AG04450 (cell line): ENCODE measurements at regions not wholly inside any gene's neighbourhood (a gene's known extent, or its start where the extent isn't known, plus 50 kb on each side); places are given as distances from the start of the nearest gene placed in this dataset.

Experiments
- CTCF ChIA-PET: fragments of 300-600, 350-600 bp; formaldehyde crosslinking; extraction: SDS; loops from one replicate; lab custom pipeline; 2022; ENCODE audit warnings: antibody characterized with exemption, inconsistent platforms; lab: Charles Lee
- POLR2A ChIA-PET: fragments of 350-600 bp; formaldehyde crosslinking; extraction: SDS; loops from one replicate; lab custom pipeline; 2021; ENCODE audit warnings: antibody characterized with exemption, inconsistent platforms; lab: Yijun Ruan, JAX
- DNase-seq: peaks from one replicate; pipeline ENCODE4 v3.0.0-alpha.2; 2011; ENCODE audit warnings: low read depth, low spot score
- H3K27ac ChIP-seq: one replicate; pipeline ENCODE4 v1.5.1; 2012; ENCODE audit warnings: low read depth, low read length, control low read depth
- H3K27me3 ChIP-seq: one replicate; pipeline ENCODE4 v1.6.0; 2012; ENCODE audit warnings: low read length; ENCODE audit not compliant: control insufficient read depth, insufficient read depth
- H3K4me3 ChIP-seq: 2 replicates; pipeline ENCODE4 v1.5.1; 2011; ENCODE audit warnings: mild to moderate bottlenecking, low read depth, low read length, control low read depth
- H3K9me3 ChIP-seq: 2 replicates; pipeline ENCODE4 v1.5.1; 2012; ENCODE audit warnings: low read length; ENCODE audit not compliant: control insufficient read depth, insufficient read depth
- TF ChIP-seq, protein P1 (sequence below): IDR thresholded peaks from 2 replicates; pipeline ENCODE4 v1.5.1; 2011; ENCODE audit warnings: low read depth, low read length, control low read depth, inconsistent platforms

GRCh38 chr4:107317611-107318010, 281.5 kb upstream of the DKK2 start:
- DNase-seq = no peak
- ChIA-PET CTCF (no interaction called here), POLR2A (no interaction called here)
- TF ChIP-seq, protein P1, sequence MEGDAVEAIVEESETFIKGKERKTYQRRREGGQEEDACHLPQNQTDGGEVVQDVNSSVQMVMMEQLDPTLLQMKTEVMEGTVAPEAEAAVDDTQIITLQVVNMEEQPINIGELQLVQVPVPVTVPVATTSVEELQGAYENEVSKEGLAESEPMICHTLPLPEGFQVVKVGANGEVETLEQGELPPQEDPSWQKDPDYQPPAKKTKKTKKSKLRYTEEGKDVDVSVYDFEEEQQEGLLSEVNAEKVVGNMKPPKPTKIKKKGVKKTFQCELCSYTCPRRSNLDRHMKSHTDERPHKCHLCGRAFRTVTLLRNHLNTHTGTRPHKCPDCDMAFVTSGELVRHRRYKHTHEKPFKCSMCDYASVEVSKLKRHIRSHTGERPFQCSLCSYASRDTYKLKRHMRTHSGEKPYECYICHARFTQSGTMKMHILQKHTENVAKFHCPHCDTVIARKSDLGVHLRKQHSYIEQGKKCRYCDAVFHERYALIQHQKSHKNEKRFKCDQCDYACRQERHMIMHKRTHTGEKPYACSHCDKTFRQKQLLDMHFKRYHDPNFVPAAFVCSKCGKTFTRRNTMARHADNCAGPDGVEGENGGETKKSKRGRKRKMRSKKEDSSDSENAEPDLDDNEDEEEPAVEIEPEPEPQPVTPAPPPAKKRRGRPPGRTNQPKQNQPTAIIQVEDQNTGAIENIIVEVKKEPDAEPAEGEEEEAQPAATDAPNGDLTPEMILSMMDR = no peak
- Histone ChIP-seq H3K27me3 (no peaks in the 10 kb centered on the region), H3K9me3 (no peaks in the 10 kb centered on the region), H3K27ac (no peak overlapping the region), H3K4me3 (no peak overlapping the region)

GRCh38 chr4:107315584-107315983, 279.5 kb upstream of the DKK2 start:
- no peak overlapping the region for H3K27ac ChIP-seq
- no peaks in the 10 kb centered on the region for H3K9me3 ChIP-seq
- H3K4me3 ChIP-seq = no peak overlapping the region
- POLR2A ChIA-PET = no interaction called here
- H3K27me3 ChIP-seq = no peaks in the 10 kb centered on the region
- CTCF ChIA-PET = no interaction called here
- no peak for DNase-seq
- TF ChIP-seq, protein P1 = no peak

GRCh38 chr4:107314156-107314555, 278.0 kb upstream of the DKK2 start:
- DNase-seq = no peak
- H3K27me3 ChIP-seq = no peaks in the 10 kb centered on the region
- no peak overlapping the region for H3K27ac ChIP-seq
- no peak overlapping the region for H3K4me3 ChIP-seq
- ChIA-PET POLR2A (no interaction called here), CTCF (no interaction called here)
- TF ChIP-seq, protein P1 = no peak
- no peaks in the 10 kb centered on the region for H3K9me3 ChIP-seq

DNA sequence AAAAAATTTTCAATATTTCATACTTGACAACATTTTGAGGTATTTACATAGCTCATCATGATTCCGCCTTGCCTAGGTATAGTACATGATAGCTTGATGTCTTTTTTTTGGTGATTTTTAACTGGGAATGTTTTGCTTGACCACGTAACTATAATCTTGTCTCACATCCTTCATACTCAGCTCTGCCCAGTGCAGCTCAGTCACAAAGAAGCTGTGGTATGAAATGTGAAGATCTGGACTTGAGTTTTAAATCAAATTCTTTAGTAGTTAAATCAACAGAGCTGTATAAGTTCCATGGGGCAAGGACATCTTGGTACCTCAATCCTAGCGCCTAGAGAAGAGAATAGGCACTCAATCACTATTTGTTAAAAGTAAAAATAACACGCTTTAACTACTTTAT, 276.3 kb upstream of the DKK2 start:
- Histone ChIP-seq H3K27ac (no peak overlapping the region), H3K9me3 (no peaks in the 10 kb centered on the region), H3K4me3 (no peak overlapping the region), H3K27me3 (no peaks in the 10 kb centered on the region)
- no peak for DNase-seq
- ChIA-PET CTCF (no interaction called here), POLR2A (no interaction called here)
- TF ChIP-seq, protein P1 = no peak

- Histone ChIP-seq H3K27ac (no peak overlapping the region), H3K27me3 (no peaks in the 10 kb centered on the region), H3K4me3 (no peak overlapping the region), H3K9me3 (no peaks in the 10 kb centered on the region)
- ChIA-PET CTCF (no interaction called here), POLR2A (no interaction called here)
- no peak for DNase-seq
- TF ChIP-seq, protein P1 = no peak
Observed at GRCh38 chr4:107304699-107305286, 268.7 kb upstream of the DKK2 start.
